Liver (tissue), 3 donors: ENCODE measurements at regions not wholly inside any gene's neighbourhood (a gene's known extent, or its start where the extent isn't known, plus 50 kb on each side); places are given as distances from the start of the nearest gene placed in this dataset.

ENCODE experiments used
- ATF3 ChIP-seq: IDR thresholded peaks from 2 replicates; pipeline ENCODE4 v1.6.1; 2016; ENCODE audit warnings: antibody characterized with exemption
- CTCF ChIP-seq: fragments of 150-350 bp; IDR thresholded peaks from 2 replicates; pipeline ENCODE4 v1.5.1; 2017; ENCODE audit warnings: improper control_type of control experiment, low read depth, low read length; ENCODE audit not compliant: missing input control
- GABPA ChIP-seq, 2 donors: IDR thresholded peaks in 1 of 2; conservative IDR thresholded peaks in 1 of 2; 2 replicates each; pipeline ENCODE4 v1.6.1; 2016; ENCODE audit warnings: antibody characterized with exemption in 2 of 2, mild to moderate bottlenecking in 1 of 2, moderate library complexity in 1 of 2
- RXRA ChIP-seq, 2 donors: IDR thresholded peaks; 2 replicates each; pipeline ENCODE4 v1.6.1; 2017 to 2018; ENCODE audit warnings: antibody characterized with exemption in 2 of 2, mild to moderate bottlenecking in 1 of 2
- SP1 ChIP-seq: IDR thresholded peaks from 2 replicates; pipeline ENCODE4 v1.6.1; 2018; ENCODE audit warnings: antibody characterized with exemption, mild to moderate bottlenecking
- YY1 ChIP-seq: IDR thresholded peaks from 2 replicates; pipeline ENCODE4 v1.6.1; 2016; ENCODE audit warnings: antibody characterized with exemption, mild to moderate bottlenecking
- TF ChIP-seq, protein P1 (sequence below): IDR thresholded peaks from 2 replicates; pipeline ENCODE4 v1.6.1; 2016; ENCODE audit warnings: antibody characterized with exemption
- donor health status: healthy.
- donor health status: healthy.

DNA sequence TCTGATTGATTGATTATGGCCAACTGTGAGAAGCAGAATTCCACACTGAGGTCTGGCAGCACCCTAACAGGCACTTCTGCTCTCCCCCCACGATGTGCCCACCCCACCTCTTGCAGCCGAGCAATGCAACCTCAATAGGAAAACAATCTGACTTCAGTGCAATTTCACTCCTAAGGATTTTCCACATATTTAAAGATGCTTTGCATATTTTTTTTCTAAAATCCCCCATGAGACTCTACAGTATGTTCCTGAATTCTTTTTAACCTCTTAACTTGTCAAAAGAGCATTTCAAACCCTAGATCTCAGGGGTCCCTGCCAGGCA, 243.1 kb downstream of the AUH start:
- TF ChIP-seq GABPA (IDR thresholded peaks at IDR 0.05 in 1 of 2, conservative IDR thresholded peaks at IDR 0.05 in 1 of 2) (no peak), YY1 (no peak), RXRA (IDR thresholded peaks at IDR 0.05) (no peak), SP1 (no peak), ATF3 (no peak), CTCF (no peak)
- TF ChIP-seq, protein P1, sequence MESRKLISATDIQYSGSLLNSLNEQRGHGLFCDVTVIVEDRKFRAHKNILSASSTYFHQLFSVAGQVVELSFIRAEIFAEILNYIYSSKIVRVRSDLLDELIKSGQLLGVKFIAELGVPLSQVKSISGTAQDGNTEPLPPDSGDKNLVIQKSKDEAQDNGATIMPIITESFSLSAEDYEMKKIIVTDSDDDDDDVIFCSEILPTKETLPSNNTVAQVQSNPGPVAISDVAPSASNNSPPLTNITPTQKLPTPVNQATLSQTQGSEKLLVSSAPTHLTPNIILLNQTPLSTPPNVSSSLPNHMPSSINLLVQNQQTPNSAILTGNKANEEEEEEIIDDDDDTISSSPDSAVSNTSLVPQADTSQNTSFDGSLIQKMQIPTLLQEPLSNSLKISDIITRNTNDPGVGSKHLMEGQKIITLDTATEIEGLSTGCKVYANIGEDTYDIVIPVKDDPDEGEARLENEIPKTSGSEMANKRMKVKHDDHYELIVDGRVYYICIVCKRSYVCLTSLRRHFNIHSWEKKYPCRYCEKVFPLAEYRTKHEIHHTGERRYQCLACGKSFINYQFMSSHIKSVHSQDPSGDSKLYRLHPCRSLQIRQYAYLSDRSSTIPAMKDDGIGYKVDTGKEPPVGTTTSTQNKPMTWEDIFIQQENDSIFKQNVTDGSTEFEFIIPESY, result no peak
